H1 (cell line): ENCODE measurements at regions not wholly inside any gene's neighbourhood (a gene's known extent, or its start where the extent isn't known, plus 50 kb on each side); places are given as distances from the start of the nearest gene placed in this dataset.

Source experiments
- BACH1 ChIP-seq: IDR thresholded peaks from 2 replicates; pipeline ENCODE4 v1.6.1; 2012; ENCODE audit warnings: low read length, improper control_type of control experiment
- CTCF ChIP-seq, 3 experiments: IDR thresholded peaks; 1 replicate in 2 of 3; 2 replicates in 1 of 3; pipeline versions ENCODE4 v1.5.1 to v1.6.1; 2011; ENCODE audit warnings: low read length in 3 of 3, mild to moderate bottlenecking in 3 of 3, inconsistent platforms in 2 of 3, low read depth in 1 of 3, moderate library complexity in 1 of 3; ENCODE audit not compliant: insufficient read depth in 1 of 3; ENCODE audit errors: control extremely low read depth in 1 of 3
- HDAC2 ChIP-seq, 2 experiments: fragments of 300-600 bp in 1 of 2; sonication (generic) in 1 of 2; IDR thresholded peaks; 2 replicates each; pipeline ENCODE4 v1.6.1; 2011 to 2012; ENCODE audit warnings: low read depth in 2 of 2, low read length in 2 of 2, mild to moderate bottlenecking in 2 of 2, moderate library complexity in 2 of 2, borderline replicate concordance in 1 of 2, inconsistent platforms in 1 of 2
- HDAC6 ChIP-seq: IDR thresholded peaks from one replicate; pipeline ENCODE4 v1.7.1; 2012; ENCODE audit warnings: low read depth, mild to moderate bottlenecking, inconsistent platforms, low read length, moderate library complexity
- JUND ChIP-seq: IDR thresholded peaks from 2 replicates; pipeline ENCODE4 v1.6.1; 2011; ENCODE audit warnings: mild to moderate bottlenecking, improper control_type of control experiment, low read length
- KDM5A ChIP-seq: fragments of 200-600 bp; IDR thresholded peaks from 2 replicates; pipeline ENCODE4 v1.7.1; 2012; ENCODE audit warnings: mild to moderate bottlenecking, low read length, inconsistent platforms, mixed read lengths
- MAFK ChIP-seq: IDR thresholded peaks from 2 replicates; pipeline ENCODE4 v1.6.1; 2012; ENCODE audit warnings: low read depth, mild to moderate bottlenecking, improper control_type of control experiment, low read length
- ZNF274 ChIP-seq: IDR thresholded peaks from 2 replicates; pipeline ENCODE4 v1.7.0; 2012; ENCODE audit warnings: low read length, borderline replicate concordance; ENCODE audit errors: extremely low read depth

- TF ChIP-seq CTCF (IDR thresholded peaks at IDR 0.05; ENCODE audit: control extremely low read depth in 1 of 3, insufficient read depth in 1 of 3, low read depth in 1 of 3, low read length in 3 of 3) (no peak), ZNF274 (no peak), HDAC2 (IDR thresholded peaks at IDR 0.05; ENCODE audit: borderline replicate concordance in 1 of 2, low read depth in 2 of 2, low read length in 2 of 2) (no peak), MAFK (no peak), KDM5A (no peak), HDAC6 (no peak), JUND (no peak), BACH1 (no peak)
These were observed 450.1 kb downstream of the BMP2 start (continued) for GRCh38 chr20:7217606-7218005.
